ENCODE measurements at regions not wholly inside any gene's neighbourhood (a gene's known extent, or its start where the extent isn't known, plus 50 kb on each side); places are given as distances from the start of the nearest gene placed in this dataset.
A peak's percentile ranks its signal among the peaks of the same experiment; 100 is the strongest.

GRCh38 chr12:85659754-85660530, 176.3 kb downstream of the RASSF9 start:
- no peak for TF ChIP-seq CTCF (IDR thresholded peaks at IDR 0.05; ENCODE audit: low read depth, low read length)
- TF ChIP-seq MYC (IDR thresholded peaks at IDR 0.05; ENCODE audit: low read depth, low read length) = no peak
- TF ChIP-seq POLR2A (IDR thresholded peaks at IDR 0.05; ENCODE audit: extremely low read depth, insufficient read length) = no peak
- TF ChIP-seq MAX (IDR thresholded peaks at IDR 0.05; ENCODE audit: low read depth, low read length) = no peak
- DNase-seq (ENCODE audit: low read depth) = no peak
- no peak overlapping the region for H3K4me3 ChIP-seq (ENCODE audit: low read depth, low read length)

GRCh38 chr12:85661461-85662206, 174.6 kb downstream of the RASSF9 start:
- no peak overlapping the region for H3K4me3 ChIP-seq (ENCODE audit: low read depth, low read length)
- DNase-seq (ENCODE audit: low read depth) = no peak
- TF ChIP-seq CTCF (IDR thresholded peaks at IDR 0.05; ENCODE audit: low read depth, low read length) = no peak
- no peak for TF ChIP-seq MYC (IDR thresholded peaks at IDR 0.05; ENCODE audit: low read depth, low read length)
- no peak for TF ChIP-seq MAX (IDR thresholded peaks at IDR 0.05; ENCODE audit: low read depth, low read length)
- no peak for TF ChIP-seq POLR2A (IDR thresholded peaks at IDR 0.05; ENCODE audit: extremely low read depth, insufficient read length)

GRCh38 chr12:85662207-85662602, 174.0 kb downstream of the RASSF9 start:
- TF ChIP-seq MAX (IDR thresholded peaks at IDR 0.05; ENCODE audit: low read depth, low read length) = no peak
- no peak for TF ChIP-seq MYC (IDR thresholded peaks at IDR 0.05; ENCODE audit: low read depth, low read length)
- no peak for TF ChIP-seq POLR2A (IDR thresholded peaks at IDR 0.05; ENCODE audit: extremely low read depth, insufficient read length)
- no peak for TF ChIP-seq CTCF (IDR thresholded peaks at IDR 0.05; ENCODE audit: low read depth, low read length)
- no peak overlapping the region for H3K4me3 ChIP-seq (ENCODE audit: low read depth, low read length)
- peak; percentile 8 for DNase-seq (ENCODE audit: low read depth)

- H3K4me3 ChIP-seq (ENCODE audit: low read depth, low read length) = no peak overlapping the region
- no peak for TF ChIP-seq MAX (IDR thresholded peaks at IDR 0.05; ENCODE audit: low read depth, low read length)
- no peak for TF ChIP-seq POLR2A (IDR thresholded peaks at IDR 0.05; ENCODE audit: extremely low read depth, insufficient read length)
- no peak for TF ChIP-seq MYC (IDR thresholded peaks at IDR 0.05; ENCODE audit: low read depth, low read length)
- TF ChIP-seq CTCF (IDR thresholded peaks at IDR 0.05; ENCODE audit: low read depth, low read length) = no peak
- no peak for DNase-seq (ENCODE audit: low read depth)
These were observed 172.6 kb downstream of the RASSF9 start for GRCh38 chr12:85663631-85664030.

- TF ChIP-seq CTCF (IDR thresholded peaks at IDR 0.05; ENCODE audit: low read depth, low read length) (no peak), MAX (IDR thresholded peaks at IDR 0.05; ENCODE audit: low read depth, low read length) (no peak), MYC (IDR thresholded peaks at IDR 0.05; ENCODE audit: low read depth, low read length) (no peak), POLR2A (IDR thresholded peaks at IDR 0.05; ENCODE audit: extremely low read depth, insufficient read length) (no peak)
- DNase-seq (ENCODE audit: low read depth) = no peak
- H3K4me3 ChIP-seq (ENCODE audit: low read depth, low read length) = no peak overlapping the region
These were observed 171.8 kb downstream of the RASSF9 start for GRCh38 chr12:85664429-85664828.
